HFF-Myc (cell line): ENCODE measurements at regions not wholly inside any gene's neighbourhood (a gene's known extent, or its start where the extent isn't known, plus 50 kb on each side); places are given as distances from the start of the nearest gene placed in this dataset.

Experiments used
- DNase-seq: peaks from one replicate; pipeline ENCODE4 v3.0.0-alpha.2; 2011; ENCODE audit warnings: low read depth; ENCODE audit errors: extremely low read depth
- H3K4me3 ChIP-seq: replicated peaks from 2 replicates; pipeline ENCODE4 v1.5.1; 2011; ENCODE audit warnings: low read depth, mild to moderate bottlenecking, control low read depth, low read length
- TF ChIP-seq, protein P1 (sequence below): IDR thresholded peaks from 2 replicates; pipeline ENCODE4 v1.5.1; 2012; ENCODE audit warnings: mild to moderate bottlenecking, low read depth, low read length, control low read depth; ENCODE audit errors: missing control alignments

DNA sequence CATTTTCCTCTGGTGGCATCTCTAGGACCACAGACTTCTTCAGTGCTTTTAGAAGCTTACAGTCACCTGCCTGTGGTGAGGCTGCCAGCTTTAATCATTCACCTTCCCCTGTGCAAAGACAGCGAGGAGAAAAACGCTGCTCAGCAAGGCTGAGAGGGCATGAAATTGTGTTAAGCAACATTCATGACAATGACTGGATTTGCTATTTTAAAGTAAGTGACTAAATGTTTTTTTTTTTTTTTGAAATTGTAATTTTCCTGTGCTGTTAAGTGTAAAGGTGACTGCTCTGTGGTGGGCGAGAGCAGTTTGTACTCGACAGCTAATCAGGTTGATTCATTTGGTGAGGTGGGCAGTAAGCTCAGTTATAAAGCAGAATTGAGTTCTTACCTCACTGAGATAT, 240.4 kb downstream of the NSUN3 start:
- DNase-seq: no peak
- TF ChIP-seq, protein P1, sequence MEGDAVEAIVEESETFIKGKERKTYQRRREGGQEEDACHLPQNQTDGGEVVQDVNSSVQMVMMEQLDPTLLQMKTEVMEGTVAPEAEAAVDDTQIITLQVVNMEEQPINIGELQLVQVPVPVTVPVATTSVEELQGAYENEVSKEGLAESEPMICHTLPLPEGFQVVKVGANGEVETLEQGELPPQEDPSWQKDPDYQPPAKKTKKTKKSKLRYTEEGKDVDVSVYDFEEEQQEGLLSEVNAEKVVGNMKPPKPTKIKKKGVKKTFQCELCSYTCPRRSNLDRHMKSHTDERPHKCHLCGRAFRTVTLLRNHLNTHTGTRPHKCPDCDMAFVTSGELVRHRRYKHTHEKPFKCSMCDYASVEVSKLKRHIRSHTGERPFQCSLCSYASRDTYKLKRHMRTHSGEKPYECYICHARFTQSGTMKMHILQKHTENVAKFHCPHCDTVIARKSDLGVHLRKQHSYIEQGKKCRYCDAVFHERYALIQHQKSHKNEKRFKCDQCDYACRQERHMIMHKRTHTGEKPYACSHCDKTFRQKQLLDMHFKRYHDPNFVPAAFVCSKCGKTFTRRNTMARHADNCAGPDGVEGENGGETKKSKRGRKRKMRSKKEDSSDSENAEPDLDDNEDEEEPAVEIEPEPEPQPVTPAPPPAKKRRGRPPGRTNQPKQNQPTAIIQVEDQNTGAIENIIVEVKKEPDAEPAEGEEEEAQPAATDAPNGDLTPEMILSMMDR: no peak
- no peak overlapping the region for H3K4me3 ChIP-seq

DNA sequence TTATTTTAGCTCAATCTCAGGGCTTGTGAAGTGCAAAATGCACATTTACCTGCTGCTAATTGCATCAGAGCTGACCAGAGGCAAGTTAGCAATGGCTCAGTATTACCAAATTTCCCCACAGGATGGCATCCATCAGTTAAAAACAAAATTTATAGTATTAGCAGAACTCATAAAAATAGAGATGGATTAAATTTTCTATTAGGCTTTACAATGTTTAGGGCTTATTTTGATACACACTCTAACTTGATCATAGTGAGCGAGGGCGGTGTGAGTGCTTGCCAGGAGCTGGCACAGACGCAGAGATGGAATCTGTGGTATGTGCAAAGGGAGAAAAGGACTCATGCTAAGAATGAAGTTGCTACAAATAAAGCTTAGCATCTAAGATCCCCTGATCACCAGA, 241.0 kb downstream of the NSUN3 start:
- no peak for DNase-seq
- H3K4me3 ChIP-seq: no peak overlapping the region

DNA sequence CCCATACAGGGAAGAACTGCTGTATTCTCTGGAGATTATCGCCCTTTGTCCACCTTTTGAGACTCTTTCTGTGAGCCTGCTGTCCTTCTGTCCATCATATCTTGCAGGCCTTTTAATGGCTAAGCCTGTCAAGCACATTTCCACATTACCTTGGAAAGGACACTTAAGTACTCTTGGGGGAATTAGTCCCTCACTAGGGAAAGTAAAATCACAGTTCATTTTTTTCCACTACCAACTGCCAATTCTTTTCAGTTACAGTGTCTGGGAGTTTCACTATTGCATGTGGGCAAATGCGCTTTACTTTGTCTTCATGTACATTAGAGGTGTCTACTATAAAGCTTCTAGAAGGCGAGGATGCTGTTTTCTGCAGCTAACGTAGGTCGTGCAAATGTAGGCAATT, 242.1 kb downstream of the NSUN3 start:
- TF ChIP-seq, protein P1: no peak
- H3K4me3 ChIP-seq: no peak overlapping the region
- no peak for DNase-seq

More for the DNA sequence above, 241.0 kb downstream of the NSUN3 start:
- TF ChIP-seq, protein P1: no peak

DNA sequence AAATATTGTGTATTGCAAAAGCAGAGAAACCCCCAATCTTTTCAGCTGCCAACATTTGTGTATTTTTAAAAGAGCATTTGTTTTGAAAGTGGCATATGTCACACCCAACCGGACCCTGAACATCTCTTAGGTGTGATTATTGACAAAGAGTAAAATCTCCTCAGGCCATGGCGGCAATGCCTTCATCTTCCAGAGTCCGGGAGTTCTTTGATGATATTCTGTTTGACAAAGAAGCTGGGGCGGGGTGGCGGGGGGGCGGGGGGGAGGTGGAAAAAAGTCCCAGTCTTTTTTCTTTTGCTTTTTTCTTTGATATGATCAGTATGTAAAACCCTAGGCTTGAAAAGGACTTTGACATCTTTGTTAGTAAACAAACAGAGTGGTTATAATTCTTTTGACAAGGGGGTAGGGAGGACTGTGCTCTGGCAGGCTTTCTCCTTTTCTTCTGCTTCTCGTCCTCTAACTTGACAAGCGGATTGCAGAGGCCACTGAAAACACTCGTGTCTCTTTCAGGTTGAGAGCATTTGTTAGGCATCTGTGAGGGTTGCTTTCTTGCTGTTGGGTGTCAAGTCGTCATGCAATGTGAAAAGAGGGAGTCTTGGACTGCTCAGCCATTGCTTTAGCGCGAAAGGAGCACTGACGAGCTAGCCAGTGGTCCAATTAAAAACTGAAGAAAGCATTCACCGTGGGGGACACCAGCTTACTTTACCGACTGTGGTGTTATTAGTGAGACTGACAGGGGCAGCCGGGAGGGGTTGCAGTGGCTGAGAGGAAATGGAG, 243.2 kb downstream of the NSUN3 start:
- no peak for DNase-seq
- TF ChIP-seq, protein P1: no peak
- no peak overlapping the region for H3K4me3 ChIP-seq

DNA sequence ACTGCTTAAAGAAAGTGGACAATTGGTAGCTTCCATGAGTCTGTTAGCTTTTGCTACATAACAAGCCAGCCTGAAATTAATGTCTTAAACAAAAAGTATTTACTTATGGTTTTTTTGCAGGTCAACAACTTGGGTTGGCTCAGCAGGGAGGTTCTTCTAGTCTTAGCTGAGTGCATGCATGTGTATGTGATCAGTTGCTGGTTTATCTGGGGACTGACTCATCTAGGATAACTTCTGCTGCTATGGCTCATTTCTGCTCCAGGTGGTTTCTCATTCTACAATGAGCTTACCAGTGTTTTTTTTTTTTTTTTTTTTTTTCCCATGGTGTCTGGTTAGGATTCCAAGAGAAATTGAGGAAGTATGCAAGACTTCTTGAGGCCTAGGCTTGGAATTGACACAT, 244.7 kb downstream of the NSUN3 start:
- DNase-seq: no peak
- TF ChIP-seq, protein P1: no peak
- H3K4me3 ChIP-seq: no peak overlapping the region

DNA sequence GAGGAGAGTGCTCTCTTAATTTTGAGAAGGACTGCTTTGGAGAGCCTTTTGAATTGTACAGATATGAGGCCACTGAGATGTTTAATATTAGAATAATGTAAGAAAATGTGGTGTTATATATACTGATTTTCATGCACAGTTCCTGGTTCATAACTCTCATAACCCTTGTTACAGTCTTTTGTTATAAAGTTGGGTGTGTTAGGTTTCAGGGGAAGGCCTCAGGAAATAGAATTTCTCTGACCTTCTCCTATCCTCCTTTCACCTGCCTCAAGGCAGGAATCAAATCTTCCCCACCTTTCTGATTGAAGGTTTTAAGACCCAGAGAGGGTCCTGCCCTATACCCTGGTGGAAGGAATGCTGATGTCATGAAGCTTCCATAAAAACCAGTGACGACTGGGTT, 245.9 kb downstream of the NSUN3 start:
- no peak overlapping the region for H3K4me3 ChIP-seq
- no peak for DNase-seq
- TF ChIP-seq, protein P1: no peak
